ENCODE measurements at regions not wholly inside any gene's neighbourhood (a gene's known extent, or its start where the extent isn't known, plus 50 kb on each side); places are given as distances from the start of the nearest gene placed in this dataset.

GRCh38 chr21:27400045-27400444, 433.2 kb upstream of the ADAMTS5 start:
- no peaks in the 10 kb centered on the region for H4K20me1 ChIP-seq (ENCODE audit: insufficient read depth, low read length)
- TF ChIP-seq CTCF (IDR thresholded peaks at IDR 0.05; ENCODE audit: insufficient read depth, low read depth, low read length) (no peak), EZH2 (IDR thresholded peaks at IDR 0.05; ENCODE audit: insufficient read depth, low read length) (no peak)
- Mint-ChIP-seq H3K4me1 (ENCODE audit: low read depth, unreplicated experiment) (no peaks in the 10 kb centered on the region), H3K27ac (ENCODE audit: unreplicated experiment) (no peak overlapping the region), H3K36me3 (ENCODE audit: low read depth, unreplicated experiment) (no peaks in the 10 kb centered on the region), H3K4me3 (ENCODE audit: unreplicated experiment) (no peak overlapping the region), H3K27me3 (ENCODE audit: low read depth, unreplicated experiment) (no peaks in the 10 kb centered on the region), H3K9me3 (ENCODE audit: unreplicated experiment) (no peaks in the 10 kb centered on the region)
- no peak overlapping the region for H3K27ac ChIP-seq (ENCODE audit: low read depth, low read length)
- H3K4me3 ChIP-seq (ENCODE audit: insufficient read depth, low read depth, low read length): no peak overlapping the region
- H2AFZ ChIP-seq (ENCODE audit: low read depth, low read length): no peak overlapping the region
- H3K4me2 ChIP-seq (ENCODE audit: low read length): no peak overlapping the region
- no peaks in the 10 kb centered on the region for H3K36me3 ChIP-seq (ENCODE audit: insufficient read depth, low read length)
- H3K9me3 ChIP-seq (ENCODE audit: insufficient read depth, low read depth, low read length): no peaks in the 10 kb centered on the region
- no peak overlapping the region for H3K9ac ChIP-seq (ENCODE audit: low read length)
- no peaks in the 10 kb centered on the region for H3K4me1 ChIP-seq (ENCODE audit: insufficient read depth, low read length)
- FAIRE-seq (no peak), DNase-seq (ENCODE audit: low read depth) (no peak)
- H3K79me2 ChIP-seq (ENCODE audit: insufficient read depth, low read length): no peaks in the 10 kb centered on the region
- H3K27me3 ChIP-seq (ENCODE audit: insufficient read depth, low read length): no peaks in the 10 kb centered on the region

- H4K20me1 ChIP-seq (ENCODE audit: insufficient read depth, low read length): no peaks in the 10 kb centered on the region
- Mint-ChIP-seq H3K27ac (ENCODE audit: unreplicated experiment) (no peak overlapping the region), H3K36me3 (ENCODE audit: low read depth, unreplicated experiment) (no peaks in the 10 kb centered on the region), H3K4me3 (ENCODE audit: unreplicated experiment) (no peak overlapping the region), H3K9me3 (ENCODE audit: unreplicated experiment) (no peaks in the 10 kb centered on the region), H3K27me3 (ENCODE audit: low read depth, unreplicated experiment) (no peaks in the 10 kb centered on the region), H3K4me1 (ENCODE audit: low read depth, unreplicated experiment) (no peaks in the 10 kb centered on the region)
- no peak for DNase-seq (ENCODE audit: low read depth)
- no peak overlapping the region for H3K9ac ChIP-seq (ENCODE audit: low read length)
- no peaks in the 10 kb centered on the region for H3K9me3 ChIP-seq (ENCODE audit: insufficient read depth, low read depth, low read length)
- H3K4me3 ChIP-seq (ENCODE audit: insufficient read depth, low read depth, low read length): no peak overlapping the region
- H2AFZ ChIP-seq (ENCODE audit: low read depth, low read length): no peak overlapping the region
- TF ChIP-seq EZH2 (IDR thresholded peaks at IDR 0.05; ENCODE audit: insufficient read depth, low read length): no peak
- TF ChIP-seq CTCF (IDR thresholded peaks at IDR 0.05; ENCODE audit: insufficient read depth, low read depth, low read length): no peak
- H3K27me3 ChIP-seq (ENCODE audit: insufficient read depth, low read length): no peaks in the 10 kb centered on the region
- H3K36me3 ChIP-seq (ENCODE audit: insufficient read depth, low read length): no peaks in the 10 kb centered on the region
- H3K79me2 ChIP-seq (ENCODE audit: insufficient read depth, low read length): no peaks in the 10 kb centered on the region
- H3K4me1 ChIP-seq (ENCODE audit: insufficient read depth, low read length): no peaks in the 10 kb centered on the region
- H3K27ac ChIP-seq (ENCODE audit: low read depth, low read length): no peak overlapping the region
- no peak overlapping the region for H3K4me2 ChIP-seq (ENCODE audit: low read length)
- no peak for FAIRE-seq
These were observed 430.7 kb upstream of the ADAMTS5 start for GRCh38 chr21:27397578-27397977.

GRCh38 chr21:27393726-27394125, 426.8 kb upstream of the ADAMTS5 start:
- no peaks in the 10 kb centered on the region for H3K36me3 Mint-ChIP-seq (ENCODE audit: low read depth, unreplicated experiment)
- no peak overlapping the region for H2AFZ ChIP-seq (ENCODE audit: low read depth, low read length)
- H3K9ac ChIP-seq (ENCODE audit: low read length): no peak overlapping the region
- H4K20me1 ChIP-seq (ENCODE audit: insufficient read depth, low read length): no peaks in the 10 kb centered on the region
- no peak overlapping the region for H3K27ac Mint-ChIP-seq (ENCODE audit: unreplicated experiment)
- no peaks in the 10 kb centered on the region for H3K79me2 ChIP-seq (ENCODE audit: insufficient read depth, low read length)
- no peaks in the 10 kb centered on the region for H3K9me3 ChIP-seq (ENCODE audit: insufficient read depth, low read depth, low read length)
- H3K36me3 ChIP-seq (ENCODE audit: insufficient read depth, low read length): no peaks in the 10 kb centered on the region
- DNase-seq (ENCODE audit: low read depth): no peak
- no peak overlapping the region for H3K4me2 ChIP-seq (ENCODE audit: low read length)
- TF ChIP-seq EZH2 (IDR thresholded peaks at IDR 0.05; ENCODE audit: insufficient read depth, low read length) (no peak), CTCF (IDR thresholded peaks at IDR 0.05; ENCODE audit: insufficient read depth, low read depth, low read length) (no peak)
- H3K27me3 Mint-ChIP-seq (ENCODE audit: low read depth, unreplicated experiment): no peaks in the 10 kb centered on the region
- no peak for FAIRE-seq
- H3K4me3 ChIP-seq (ENCODE audit: insufficient read depth, low read depth, low read length): no peak overlapping the region
- H3K9me3 Mint-ChIP-seq (ENCODE audit: unreplicated experiment): no peaks in the 10 kb centered on the region
- H3K4me3 Mint-ChIP-seq (ENCODE audit: unreplicated experiment): no peak overlapping the region
- no peaks in the 10 kb centered on the region for H3K27me3 ChIP-seq (ENCODE audit: insufficient read depth, low read length)
- peaks cover 6% of the 10 kb centered on the region for H3K4me1 Mint-ChIP-seq (ENCODE audit: low read depth, unreplicated experiment)
- H3K4me1 ChIP-seq (ENCODE audit: insufficient read depth, low read length): no peaks in the 10 kb centered on the region
- no peak overlapping the region for H3K27ac ChIP-seq (ENCODE audit: low read depth, low read length)
